ENCODE measurements at regions not wholly inside any gene's neighbourhood (a gene's known extent, or its start where the extent isn't known, plus 50 kb on each side); places are given as distances from the start of the nearest gene placed in this dataset.

GRCh38 chr16:81179219-81179618 lies 59.3 kb upstream of the BCO1 start:
- H3F3A ChIP-seq (ENCODE audit: insufficient read depth, low read depth) = peaks cover 34% of the 10 kb centered on the region
- no peaks in the 10 kb centered on the region for H3K9me3 ChIP-seq (ENCODE audit: insufficient read depth, low read depth)
- H3K79me2 ChIP-seq (ENCODE audit: low read depth) = no peaks in the 10 kb centered on the region
- H3K4me2 ChIP-seq = no peak overlapping the region
- no peaks in the 10 kb centered on the region for H3K36me3 ChIP-seq (ENCODE audit: low read depth)
- no peaks in the 10 kb centered on the region for H4K20me1 ChIP-seq (ENCODE audit: insufficient read depth)
- no peak for DNase-seq
- H3K27ac ChIP-seq = no peak overlapping the region
- no peaks in the 10 kb centered on the region for H3K27me3 ChIP-seq (ENCODE audit: insufficient read depth, low read depth)
- H3K9me2 ChIP-seq (ENCODE audit: insufficient read depth) = no peaks in the 10 kb centered on the region
- H3K4me3 ChIP-seq = no peak overlapping the region
- no peak for TF ChIP-seq CTCF (conservative IDR thresholded peaks at IDR 0.05)
- TF ChIP-seq EZH2 (IDR thresholded peaks at IDR 0.05; ENCODE audit: low read depth) = no peak
- no peak overlapping the region for H2AFZ ChIP-seq
- CTCF ChIA-PET = no interaction called here
- POLR2A ChIA-PET (ENCODE audit: unreplicated experiment) = no interaction called here
- H3K4me1 ChIP-seq (replicated peaks; ENCODE audit: insufficient read depth) = peaks cover 50% of the 10 kb centered on the region
- BruUV-seq (replicated peaks) = no TSS peak
- intact Hi-C loops (cut with micrococcal nuclease; ENCODE audit: unreplicated experiment) = no loop called here

DNA sequence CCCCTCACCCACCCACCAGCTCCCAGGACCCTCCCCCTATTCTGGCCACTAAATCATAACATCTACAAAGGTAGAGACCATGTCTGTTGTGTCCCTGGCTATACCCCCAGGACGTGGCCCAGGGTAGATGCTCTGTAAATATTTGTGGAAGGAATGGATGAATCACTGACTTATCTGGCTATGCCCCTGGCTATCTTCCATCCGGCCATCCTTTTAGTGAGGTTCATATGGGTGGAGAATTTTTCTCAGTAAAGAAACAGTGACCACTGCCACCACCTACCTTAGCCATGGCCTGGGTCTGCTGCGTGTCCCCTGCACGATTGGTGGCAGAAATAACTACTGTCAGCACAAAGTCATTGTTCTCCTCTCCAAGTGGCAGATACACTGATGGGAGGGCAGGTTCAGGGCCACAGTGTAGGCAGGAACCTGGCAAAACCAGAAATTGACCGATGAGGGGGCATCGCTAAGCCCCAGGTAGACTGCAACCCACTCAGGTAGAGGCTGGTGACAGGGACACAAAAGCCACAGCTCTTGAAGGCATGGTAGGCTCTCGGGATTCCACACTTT lies 63.1 kb upstream of the BCO1 start:
- Histone ChIP-seq H3K9me3 (ENCODE audit: insufficient read depth, low read depth) (no peaks in the 10 kb centered on the region), H3K4me3 (peak overlapping the region; percentile 17; the same call in 1 of the 2 replicates), H2AFZ (peak overlapping the region; percentile 39; the same call in 1 of the 2 replicates), H3F3A (ENCODE audit: insufficient read depth, low read depth) (peaks cover 28% of the 10 kb centered on the region), H3K9me2 (ENCODE audit: insufficient read depth) (no peaks in the 10 kb centered on the region), H3K27ac (peak overlapping the region; percentile 85), H3K4me2 (peak overlapping the region; percentile 63), H3K79me2 (ENCODE audit: low read depth) (no peaks in the 10 kb centered on the region), H3K27me3 (ENCODE audit: insufficient read depth, low read depth) (no peaks in the 10 kb centered on the region), H3K4me1 (replicated peaks; ENCODE audit: insufficient read depth) (peaks cover 41% of the 10 kb centered on the region), H4K20me1 (ENCODE audit: insufficient read depth) (no peaks in the 10 kb centered on the region), H3K36me3 (ENCODE audit: low read depth) (no peaks in the 10 kb centered on the region)
- TF ChIP-seq CTCF (conservative IDR thresholded peaks at IDR 0.05) (no peak), EZH2 (IDR thresholded peaks at IDR 0.05; ENCODE audit: low read depth) (no peak)
- ChIA-PET POLR2A (ENCODE audit: unreplicated experiment) (no interaction called here), CTCF (interaction anchor here (0.5 kb wide), 1 partner anchor 120 kb away, joined by 5 read pairs; no protein-coding TSS in a partner anchor)
- intact Hi-C loops (cut with micrococcal nuclease; ENCODE audit: unreplicated experiment) = no loop called here
- DNase-seq = peak; percentile 49 to 86
- BruUV-seq (replicated peaks) = no TSS peak

- no peaks in the 10 kb centered on the region for H3K9me2 ChIP-seq (ENCODE audit: insufficient read depth)
- H3K27me3 ChIP-seq (ENCODE audit: insufficient read depth, low read depth) = no peaks in the 10 kb centered on the region
- H3K4me3 ChIP-seq = peak overlapping the region; percentile 17; the same call in 1 of the 2 replicates
- H4K20me1 ChIP-seq (ENCODE audit: insufficient read depth) = no peaks in the 10 kb centered on the region
- H3K36me3 ChIP-seq (ENCODE audit: low read depth) = no peaks in the 10 kb centered on the region
- H3K27ac ChIP-seq = peak overlapping the region; percentile 85
- H3K79me2 ChIP-seq (ENCODE audit: low read depth) = no peaks in the 10 kb centered on the region
- intact Hi-C loops (cut with micrococcal nuclease; ENCODE audit: unreplicated experiment) = no loop called here
- peak overlapping the region; percentile 39; the same call in 1 of the 2 replicates for H2AFZ ChIP-seq
- H3K9me3 ChIP-seq (ENCODE audit: insufficient read depth, low read depth) = no peaks in the 10 kb centered on the region
- no TSS peak for BruUV-seq (replicated peaks)
- ChIA-PET POLR2A (ENCODE audit: unreplicated experiment) (no interaction called here), CTCF (interaction anchor here (0.5 kb wide), 1 partner anchor 120 kb away, joined by 5 read pairs; no protein-coding TSS in a partner anchor)
- peaks cover 35% of the 10 kb centered on the region for H3K4me1 ChIP-seq (replicated peaks; ENCODE audit: insufficient read depth)
- H3F3A ChIP-seq (ENCODE audit: insufficient read depth, low read depth) = peaks cover 21% of the 10 kb centered on the region
- peak overlapping the region; percentile 63 for H3K4me2 ChIP-seq
- TF ChIP-seq CTCF (conservative IDR thresholded peaks at IDR 0.05) = no peak
- peak; percentile 35 to 71 for DNase-seq
Observed at GRCh38 chr16:81174644-81175324, 63.7 kb upstream of the BCO1 start.

Measured in PC-9 (cell line).